Endothelial cell of umbilical vein (primary cell): ENCODE measurements at regions not wholly inside any gene's neighbourhood (a gene's known extent, or its start where the extent isn't known, plus 50 kb on each side); places are given as distances from the start of the nearest gene placed in this dataset.
A peak's percentile ranks its signal among the peaks of the same experiment; 100 is the strongest.

Source experiments
- CTCF ChIP-seq, 2 donors: IDR thresholded peaks; 1 replicate in 1 of 2; 2 replicates in 1 of 2; pipeline ENCODE4 v1.5.1; 2011; ENCODE audit warnings: low read length in 2 of 2, mild to moderate bottlenecking in 2 of 2, moderate library complexity in 2 of 2, control low read depth in 1 of 2, inconsistent platforms in 1 of 2, low read depth in 1 of 2; ENCODE audit not compliant: insufficient read depth in 1 of 2; ENCODE audit errors: extremely low read depth in 1 of 2
- EZH2 ChIP-seq: IDR thresholded peaks from 2 replicates; pipeline ENCODE4 v1.6.1; 2012; ENCODE audit warnings: borderline replicate concordance, low read depth, mild to moderate bottlenecking, moderate library complexity, low read length, inconsistent platforms; ENCODE audit not compliant: severe bottlenecking
- POLR2A ChIP-seq: IDR thresholded peaks from 2 replicates; pipeline ENCODE4 v1.6.1; 2012; ENCODE audit warnings: low read depth, mild to moderate bottlenecking, control low read depth, low read length
- POLR2AphosphoS5 ChIP-seq: IDR thresholded peaks from 2 replicates; pipeline ENCODE4 v1.6.1; 2012; ENCODE audit warnings: low read depth, mild to moderate bottlenecking, control low read depth, low read length, moderate library complexity; ENCODE audit not compliant: insufficient read depth

- TF ChIP-seq EZH2 (no peak), POLR2A (no peak), CTCF (IDR thresholded peaks at IDR 0.05; ENCODE audit: extremely low read depth in 1 of 2, insufficient read depth in 1 of 2, low read depth in 1 of 2, low read length in 2 of 2) (peak; percentile 44 to 51), POLR2AphosphoS5 (no peak)
These were observed 70.8 kb upstream of the ZBTB20 start for GRCh38 chr3:115217678-115218451.
